HK-2 (cell line): ENCODE measurements at regions not wholly inside any gene's neighbourhood (a gene's known extent, or its start where the extent isn't known, plus 50 kb on each side); places are given as distances from the start of the nearest gene placed in this dataset.

Source experiments
- DNase-seq: peaks from one replicate; pipeline ENCODE4 v3.0.0-alpha.2; 2018; ENCODE audit not compliant: unreplicated experiment

- DNase-seq = no peak
Measured at GRCh38 chr7:19869979-19870378, 96.6 kb upstream of the TMEM196 start.

DNA sequence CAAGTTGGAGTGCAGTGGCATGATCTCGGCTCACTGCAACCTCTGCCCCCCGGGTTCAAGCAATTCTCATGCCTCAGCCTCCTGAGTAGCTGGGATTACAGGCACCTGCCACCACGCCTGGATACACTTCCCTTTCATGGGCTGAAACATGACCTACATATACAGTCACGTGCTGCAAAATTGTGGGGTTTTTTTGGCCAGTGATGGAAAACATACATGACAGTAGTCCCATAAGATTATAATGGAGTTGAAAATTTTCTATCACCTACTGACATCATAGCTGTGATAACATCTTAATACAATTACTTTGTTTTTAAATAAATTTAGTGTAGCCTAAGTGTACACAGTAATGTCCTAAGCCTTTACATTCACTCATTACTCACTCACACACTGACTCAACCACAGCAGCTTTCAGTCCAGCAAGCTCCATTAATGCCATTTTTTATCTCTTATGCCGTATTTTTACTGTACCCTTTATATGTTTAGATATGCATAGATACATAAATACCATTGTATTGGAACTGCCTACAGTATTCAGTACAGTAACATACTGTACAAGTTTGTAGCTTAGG is 79.9 kb upstream of the TMEM196 start:
- DNase-seq = no peak

GRCh38 chr7:19852192-19852591 is 78.8 kb upstream of the TMEM196 start:
- no peak for DNase-seq

GRCh38 chr7:19851504-19851903 is 78.1 kb upstream of the TMEM196 start:
- no peak for DNase-seq

DNA sequence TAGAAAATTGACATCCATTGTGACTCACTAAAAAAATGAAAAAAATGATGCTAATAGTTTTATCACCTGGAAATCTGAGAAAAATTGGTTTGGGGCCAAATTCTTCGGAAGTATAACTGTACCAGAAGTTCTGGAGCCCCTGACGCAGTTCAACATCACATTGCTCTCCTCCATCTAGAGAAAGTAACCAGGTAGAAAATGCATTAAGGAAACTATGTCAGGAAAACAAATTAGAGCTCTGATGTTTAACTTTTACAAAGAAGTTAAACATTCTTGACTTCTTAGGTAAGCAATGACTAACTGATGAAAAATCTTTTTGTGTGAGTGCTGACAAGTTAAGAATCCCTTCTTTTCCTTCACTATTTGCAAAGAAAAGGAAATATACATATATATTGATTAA is 61.1 kb upstream of the TMEM196 start:
- no peak for DNase-seq

DNA sequence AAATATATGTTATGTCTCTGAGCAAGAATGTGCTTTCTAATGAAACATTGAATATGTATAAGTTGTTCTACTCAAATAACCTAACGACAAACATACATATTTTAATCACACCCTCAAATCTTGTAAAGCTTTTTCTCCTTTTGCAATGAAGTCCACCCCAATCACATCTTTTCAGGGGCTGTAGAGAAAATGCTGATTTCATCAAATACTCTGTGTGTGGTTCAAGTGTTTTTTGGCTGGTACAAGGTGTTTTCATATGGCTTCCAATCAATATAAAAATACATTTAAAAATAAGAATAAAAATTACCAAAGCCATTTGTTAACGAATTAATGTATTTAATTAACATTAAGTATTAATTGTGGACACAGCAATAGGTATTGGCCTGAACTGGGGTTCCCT is 57.2 kb upstream of the TMEM196 start:
- DNase-seq = no peak
